H1 (cell line): ENCODE measurements at regions not wholly inside any gene's neighbourhood (a gene's known extent, or its start where the extent isn't known, plus 50 kb on each side); places are given as distances from the start of the nearest gene placed in this dataset.

Source experiments
- CTCF ChIA-PET: fragments of 300-600 bp; sonication (Branson Sonifier 250); formaldehyde crosslinking; loops from one replicate; lab custom pipeline; 2021; ENCODE audit not compliant: partially characterized antibody; lab: Charles Lee
- POLR2A ChIA-PET: fragments of 300-600 bp; sonication (Branson Sonifier 250); formaldehyde crosslinking; loops from one replicate; lab custom pipeline; 2021; ENCODE audit warnings: inconsistent platforms; ENCODE audit not compliant: partially characterized antibody; lab: Charles Lee
- DNase-seq, 2 experiments: peaks; one replicate each; pipeline versions ENCODE4 v3.0.0 to v3.0.0-alpha.2; 2010 to 2022; ENCODE audit warnings: low spot score in 2 of 2, low read depth in 1 of 2, mixed read lengths in 1 of 2
- FAIRE-seq: peaks from 2 replicates; lab custom pipeline; 2011; peaks lifted over from hg19 to GRCh38; lab: Jason Lieb, UNC
- H2AFZ ChIP-seq: 2 replicates; pipeline ENCODE4 v1.8.1; 2012; ENCODE audit warnings: low read length, inconsistent platforms
- H2AK5ac ChIP-seq: 2 replicates; pipeline ENCODE4 v1.6.1; 2013; ENCODE audit warnings: low read depth, low read length
- H2BK120ac ChIP-seq: replicated peaks from 2 replicates; pipeline ENCODE3; 2013; ENCODE audit warnings: low read depth, low read length, inconsistent platforms
- H2BK12ac ChIP-seq: 2 replicates; pipeline ENCODE4 v1.6.1; 2013; ENCODE audit warnings: low read depth, low read length
- H2BK15ac ChIP-seq: 2 replicates; pipeline ENCODE4 v1.6.1; 2013; ENCODE audit warnings: low read length
- H2BK20ac ChIP-seq: 2 replicates; pipeline ENCODE4 v1.6.1; 2013; ENCODE audit warnings: low read length
- H2BK5ac ChIP-seq: 2 replicates; pipeline ENCODE4 v1.6.1; 2013; ENCODE audit warnings: low read depth, low read length
- H3K14ac ChIP-seq: 2 replicates; pipeline ENCODE4 v1.6.1; 2013; ENCODE audit warnings: inconsistent platforms; ENCODE audit not compliant: insufficient read length
- H3K18ac ChIP-seq: 2 replicates; pipeline ENCODE4 v1.6.1; 2013; ENCODE audit warnings: low read length; ENCODE audit errors: extremely low read depth
- H3K23ac ChIP-seq: 2 replicates; pipeline ENCODE4 v1.6.1; 2013; ENCODE audit warnings: inconsistent platforms; ENCODE audit not compliant: insufficient read length
- H3K23me2 ChIP-seq: 2 replicates; pipeline ENCODE4 v1.6.1; 2013; ENCODE audit warnings: low read depth, low read length
- H3K27ac ChIP-seq: 2 replicates; pipeline ENCODE4 v1.6.1; 2011; ENCODE audit warnings: low read depth, low read length, inconsistent platforms
- H3K27me3 ChIP-seq, 4 experiments: replicated peaks in 1 of 4; 1 replicate in 1 of 4; 2 replicates in 3 of 4; pipeline versions ENCODE4 v1.6.1 to v1.8.1; 2011 to 2013; ENCODE audit warnings: low read length in 3 of 4, mild to moderate bottlenecking in 3 of 4, inconsistent platforms in 2 of 4, mixed read lengths in 2 of 4, moderate library complexity in 1 of 4; ENCODE audit not compliant: control insufficient read depth in 3 of 4, insufficient read depth in 3 of 4; ENCODE audit errors: extremely low read depth in 1 of 4
- H3K36me3 ChIP-seq, 4 experiments: 2 replicates each; pipeline versions ENCODE4 v1.6.1 to v1.8.1; 2011 to 2013; ENCODE audit warnings: mild to moderate bottlenecking in 4 of 4, low read length in 3 of 4, moderate library complexity in 2 of 4, control low read depth in 1 of 4, inconsistent platforms in 1 of 4; ENCODE audit not compliant: insufficient read depth in 4 of 4, control insufficient read depth in 2 of 4
- H3K4ac ChIP-seq: replicated peaks from 2 replicates; pipeline ENCODE3; 2013; ENCODE audit warnings: low read length, low read depth, mixed read lengths, inconsistent platforms; ENCODE audit not compliant: insufficient read length
- H3K4me1 ChIP-seq, 4 experiments: replicated peaks in 1 of 4; 1 replicate in 1 of 4; 2 replicates in 3 of 4; pipeline versions ENCODE4 v1.6.1 to v1.8.1; 2011 to 2013; ENCODE audit warnings: low read length in 3 of 4, inconsistent platforms in 2 of 4, mixed read lengths in 1 of 4; ENCODE audit not compliant: insufficient read depth in 4 of 4, control insufficient read depth in 3 of 4
- H3K4me2 ChIP-seq, 2 experiments: 2 replicates each; pipeline versions ENCODE4 v1.6.1 to v1.8.1; 2011 to 2013; ENCODE audit warnings: low read depth in 2 of 2, low read length in 2 of 2, control low read depth in 1 of 2, inconsistent platforms in 1 of 2, mild to moderate bottlenecking in 1 of 2; ENCODE audit not compliant: insufficient read depth in 1 of 2
- H3K4me3 ChIP-seq, 4 experiments: fragments of 200-600, 300-600 bp in 1 of 4; sonication (generic), shearing (Covaris generic), sonication (Bioruptor Twin) in 1 of 4; 2 replicates each; pipeline versions ENCODE4 v1.5.1 to v1.8.1; 2011 to 2016; ENCODE audit warnings: low read length in 4 of 4, low read depth in 3 of 4, control low read depth in 2 of 4, inconsistent platforms in 2 of 4, mild to moderate bottlenecking in 2 of 4, mixed read lengths in 1 of 4, moderate library complexity in 1 of 4; ENCODE audit not compliant: insufficient read depth in 2 of 4; ENCODE audit errors: extremely low read depth in 1 of 4
- H3K56ac ChIP-seq: replicated peaks from 2 replicates; pipeline ENCODE3; 2013; ENCODE audit warnings: low read depth, mild to moderate bottlenecking, mixed read lengths, low read length, inconsistent platforms; ENCODE audit not compliant: insufficient read length
- H3K79me1 ChIP-seq: 2 replicates; pipeline ENCODE4 v1.6.1; 2013; ENCODE audit warnings: low read depth, low read length, control low read depth
- H3K79me2 ChIP-seq, 2 experiments: 2 replicates each; pipeline versions ENCODE4 v1.6.1 to v1.8.1; 2012 to 2013; ENCODE audit warnings: low read length in 2 of 2, mild to moderate bottlenecking in 2 of 2, inconsistent platforms in 1 of 2; ENCODE audit not compliant: insufficient read depth in 2 of 2, control insufficient read depth in 1 of 2
- H3K9ac ChIP-seq, 4 experiments: replicated peaks in 1 of 4; 1 replicate in 1 of 4; 2 replicates in 3 of 4; pipeline versions ENCODE4 v1.6.1 to v1.8.1; 2011 to 2013; ENCODE audit warnings: low read depth in 3 of 4, low read length in 3 of 4, control low read depth in 2 of 4, mild to moderate bottlenecking in 2 of 4, moderate library complexity in 2 of 4, inconsistent platforms in 1 of 4; ENCODE audit errors: extremely low read depth in 1 of 4
- H3K9me3 ChIP-seq, 2 experiments: 2 replicates each; pipeline versions ENCODE4 v1.6.1 to v1.8.1; 2012 to 2013; ENCODE audit warnings: mild to moderate bottlenecking in 2 of 2, moderate library complexity in 2 of 2, control low read depth in 1 of 2, inconsistent platforms in 1 of 2, low read depth in 1 of 2, low read length in 1 of 2, mixed read lengths in 1 of 2; ENCODE audit not compliant: insufficient read depth in 2 of 2
- H4K20me1 ChIP-seq, 2 experiments: replicated peaks in 1 of 2; 2 replicates each; pipeline versions ENCODE3 to v1.8.1; 2011 to 2013; ENCODE audit warnings: inconsistent platforms in 2 of 2, low read length in 2 of 2, mild to moderate bottlenecking in 1 of 2; ENCODE audit not compliant: insufficient read depth in 2 of 2, control insufficient read depth in 1 of 2
- H4K5ac ChIP-seq: 2 replicates; pipeline ENCODE4 v1.6.1; 2013; ENCODE audit warnings: low read length, low read depth, mixed read lengths, inconsistent platforms; ENCODE audit not compliant: insufficient read length
- H4K8ac ChIP-seq: 2 replicates; pipeline ENCODE4 v1.8.0; 2013; ENCODE audit warnings: mild to moderate bottlenecking, moderate library complexity, low read length, inconsistent platforms; ENCODE audit not compliant: insufficient read depth; ENCODE audit errors: extremely low read depth
- H4K91ac ChIP-seq: replicated peaks from 2 replicates; pipeline ENCODE3; 2013; ENCODE audit warnings: low read length, mixed read lengths, inconsistent platforms; ENCODE audit not compliant: insufficient read length
- HDAC2 ChIP-seq, 2 experiments: fragments of 300-600 bp in 1 of 2; sonication (generic) in 1 of 2; IDR thresholded peaks; 2 replicates each; pipeline ENCODE4 v1.6.1; 2011 to 2012; ENCODE audit warnings: low read depth in 2 of 2, low read length in 2 of 2, mild to moderate bottlenecking in 2 of 2, moderate library complexity in 2 of 2, borderline replicate concordance in 1 of 2, inconsistent platforms in 1 of 2
- POLR2AphosphoS5 ChIP-seq: IDR thresholded peaks from 2 replicates; pipeline ENCODE4 v1.6.1; 2011; ENCODE audit warnings: low read depth, low read length
- WGBS, 2 experiments: shearing (Covaris generic) in 1 of 2; methylation state at CpG; one replicate each; pipeline versions ENCODE4 v1.1.6 to v1.1.7; 2013 to 2015; ENCODE audit warnings: low lambda C conversion rate in 2 of 2, mixed read lengths in 2 of 2, inconsistent platforms in 1 of 2, low coverage in 1 of 2, missing lambda C conversion rate in 1 of 2; ENCODE audit not compliant: insufficient replicate concordance in 2 of 2, insufficient coverage in 1 of 2, insufficient read length in 1 of 2; ENCODE audit errors: extremely low coverage in 1 of 2, missing lambda C conversion rate in 1 of 2; 5-methylcytosine and 5-hydroxymethylcytosine counted together

DNA sequence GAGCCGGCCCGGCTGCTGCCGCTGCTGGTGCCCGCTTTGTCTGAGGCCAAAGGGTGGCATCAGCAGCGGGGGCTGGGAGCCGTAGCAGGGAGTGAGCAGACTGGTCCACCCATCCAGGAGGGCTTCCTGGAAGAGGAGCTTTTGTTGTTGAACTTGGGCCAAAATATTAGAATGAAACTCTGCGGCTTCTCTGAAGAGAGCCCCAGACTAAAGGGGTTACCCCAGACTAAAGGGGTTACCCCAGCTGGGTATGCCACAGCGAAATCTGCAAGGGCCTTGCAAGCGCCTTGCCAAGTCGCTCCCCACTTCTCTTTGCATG, 154.7 kb upstream of the ZMIZ1 start:
- Histone ChIP-seq H2AK5ac (peak overlapping the region; percentile 96; the same call in 1 of the 2 replicates), H2BK15ac (no peak overlapping the region), H2AFZ (no peak overlapping the region), H3K36me3 (no peaks in the 10 kb centered on the region; a peak in 1 of 8 replicates), H3K18ac (peak overlapping the region; percentile 91; the same call in 1 of the 2 replicates), H3K4me1 (peaks cover 10 to 25% (median 19%) of the 10 kb centered on the region in 4 experiments), H4K20me1 (no peaks in the 10 kb centered on the region), H3K4me2 (peak overlapping the region; percentile 22 to 28; a peak in 3 of 4 replicates), H3K79me2 (no peaks in the 10 kb centered on the region), H2BK20ac (peak overlapping the region; percentile 99), H3K27ac (no peak overlapping the region), H4K91ac (peak overlapping the region; percentile 27), H3K23ac (no peak overlapping the region), H2BK5ac (peak overlapping the region; percentile 87; the same call in 1 of the 2 replicates), H2BK120ac (peak overlapping the region; percentile 24), H3K9me3 (no peaks in the 10 kb centered on the region), H3K79me1 (no peaks in the 10 kb centered on the region), H2BK12ac (peak overlapping the region; percentile 98), H3K14ac (no peak overlapping the region), H3K4ac (no peak overlapping the region), H3K23me2 (no peaks in the 10 kb centered on the region), H3K27me3 (peaks cover 0 to 5% (median 0%) of the 10 kb centered on the region in 4 experiments; a peak in 2 of 7 replicates), H4K8ac (no peak overlapping the region), H3K9ac (no peak overlapping the region), H4K5ac (no peak overlapping the region), H3K4me3 (no peak overlapping the region), H3K56ac (no peak overlapping the region)
- TF ChIP-seq POLR2AphosphoS5: no peak
- peak in 1 of 2 experiments; percentile 7; a peak in 1 of 4 replicates for TF ChIP-seq HDAC2 (IDR thresholded peaks at IDR 0.05; ENCODE audit: borderline replicate concordance in 1 of 2, low read depth in 2 of 2, low read length in 2 of 2)
- 38% methylated on average over 10 of the region's 10 CpGs; no CpG with 5 or more reads in 1 of the 2 experiments for WGBS, 2 experiments
- ChIA-PET CTCF (interaction anchor here (1.0 to 2.0 kb wide), 6 partner anchors 19 to 283 kb away, joined by 3 to 5 read pairs (median 3); no protein-coding TSS in a partner anchor), POLR2A (interaction anchor here (0.8 to 1.4 kb wide), 3 partner anchors 19 to 59 kb away, joined by 3 read pairs; no protein-coding TSS in a partner anchor)
- DNase-seq (no peak), FAIRE-seq (no peak)
